IMR-90 (cell line): ENCODE measurements at regions not wholly inside any gene's neighbourhood (a gene's known extent, or its start where the extent isn't known, plus 50 kb on each side); places are given as distances from the start of the nearest gene placed in this dataset.

Experiments used
- ATAC-seq: fragments of 200-7000 bp; cut with Tn5 transposase; 2 replicates; pipeline ENCODE4 v1.9.1; 2020; ENCODE audit warnings: low read depth, mild to moderate bottlenecking, moderate library complexity
- BruUV-seq: library from RNA; stranded (reverse); fragments of 400-500 nt; replicated peaks from 2 replicates; lab custom pipeline; 2021; lab: Mats Ljungman, UMichigan
- CTCF ChIA-PET: fragments of 300-600 bp; formaldehyde crosslinking; extraction: SDS; loops from one replicate; lab custom pipeline; 2021; ENCODE audit warnings: antibody characterized with exemption; lab: Yijun Ruan, JAX
- POLR2A ChIA-PET: fragments of 300-600 bp; sonication (Branson Sonifier 250); formaldehyde crosslinking; loops from one replicate; lab custom pipeline; 2022; ENCODE audit warnings: antibody characterized with exemption; ENCODE audit not compliant: unreplicated experiment; lab: Charles Lee
- DNase-seq: peaks from one replicate; pipeline ENCODE4 v3.0.0; 2013
- H2AFZ ChIP-seq: replicated peaks from 2 replicates; pipeline ENCODE3; 2013; ENCODE audit warnings: low read length, mild to moderate bottlenecking; ENCODE audit not compliant: poor library complexity
- H2AK5ac ChIP-seq: 2 replicates; pipeline ENCODE4 v1.6.1; 2013; ENCODE audit warnings: low read depth, low read length, inconsistent platforms
- H2AK9ac ChIP-seq: replicated peaks from 2 replicates; pipeline ENCODE3; 2013; ENCODE audit warnings: mild to moderate bottlenecking, low read depth, low read length, moderate library complexity; ENCODE audit not compliant: poor library complexity
- H2BK120ac ChIP-seq: 2 replicates; pipeline ENCODE4 v1.6.1; 2013; ENCODE audit warnings: low read depth, low read length, inconsistent platforms
- H2BK15ac ChIP-seq: 3 replicates; pipeline ENCODE4 v1.6.1; 2013; ENCODE audit warnings: low read depth, low read length, inconsistent platforms
- H2BK20ac ChIP-seq: 2 replicates; pipeline ENCODE4 v1.6.1; 2013; ENCODE audit warnings: low read depth, mild to moderate bottlenecking, inconsistent platforms, low read length, moderate library complexity
- H2BK5ac ChIP-seq: 2 replicates; pipeline ENCODE4 v1.6.1; 2013; ENCODE audit warnings: mild to moderate bottlenecking, low read depth, low read length, inconsistent platforms; ENCODE audit not compliant: poor library complexity, severe bottlenecking
- H3K14ac ChIP-seq: replicated peaks from 2 replicates; pipeline ENCODE4 v1.6.1; 2013; ENCODE audit warnings: low read depth, low read length, inconsistent platforms
- H3K18ac ChIP-seq: 2 replicates; pipeline ENCODE4 v1.6.1; 2013; ENCODE audit warnings: low read depth, low read length, control low read depth
- H3K23ac ChIP-seq: 2 replicates; pipeline ENCODE4 v1.6.1; 2013; ENCODE audit warnings: low read depth, low read length, inconsistent platforms
- H3K27ac ChIP-seq: 2 replicates; pipeline ENCODE4 v1.5.1; 2013; ENCODE audit warnings: mild to moderate bottlenecking, control low read depth, low read length; ENCODE audit not compliant: insufficient read depth
- H3K27me3 ChIP-seq: 2 replicates; pipeline ENCODE4 v1.6.1; 2013; ENCODE audit warnings: low read length; ENCODE audit not compliant: control insufficient read depth, insufficient read depth
- H3K36me3 ChIP-seq: 2 replicates; pipeline ENCODE4 v1.6.1; 2013; ENCODE audit warnings: low read length, mixed read lengths; ENCODE audit not compliant: control insufficient read depth, insufficient read depth
- H3K4ac ChIP-seq: 2 replicates; pipeline ENCODE4 v1.6.1; 2013; ENCODE audit warnings: low read depth, low read length, inconsistent platforms
- H3K4me1 ChIP-seq: 2 replicates; pipeline ENCODE4 v1.6.1; 2013; ENCODE audit warnings: low read length, mixed read lengths; ENCODE audit not compliant: control insufficient read depth, insufficient read depth
- H3K4me2 ChIP-seq: 2 replicates; pipeline ENCODE4 v1.6.1; 2013; ENCODE audit warnings: low read depth, mild to moderate bottlenecking, control low read depth, low read length, moderate library complexity
- H3K4me3 ChIP-seq: 2 replicates; pipeline ENCODE4 v1.5.1; 2013; ENCODE audit warnings: low read depth, mild to moderate bottlenecking, control low read depth, low read length, moderate library complexity; ENCODE audit not compliant: insufficient read depth
- H3K56ac ChIP-seq: 2 replicates; pipeline ENCODE4 v1.6.1; 2013; ENCODE audit warnings: low read length, inconsistent platforms; ENCODE audit not compliant: insufficient read depth; ENCODE audit errors: extremely low read depth
- H3K79me1 ChIP-seq, 2 experiments: 2 replicates each; pipeline ENCODE4 v1.6.1; 2013; ENCODE audit warnings: low read length in 2 of 2, inconsistent platforms in 1 of 2, low read depth in 1 of 2
- H3K9ac ChIP-seq: 2 replicates; pipeline ENCODE4 v1.6.1; 2013; ENCODE audit warnings: low read depth, low read length, control low read depth
- H3K9me1 ChIP-seq: 2 replicates; pipeline ENCODE4 v1.6.1; 2013; ENCODE audit warnings: low read length, inconsistent platforms; ENCODE audit not compliant: insufficient read depth
- H3K9me3 ChIP-seq: 2 replicates; pipeline ENCODE4 v1.6.1; 2013; ENCODE audit warnings: low read length; ENCODE audit not compliant: control insufficient read depth, insufficient read depth
- H4K20me1 ChIP-seq: 2 replicates; pipeline ENCODE4 v1.6.1; 2013; ENCODE audit warnings: low read length, inconsistent platforms; ENCODE audit not compliant: insufficient read depth
- H4K5ac ChIP-seq: 2 replicates; pipeline ENCODE4 v1.6.1; 2013; ENCODE audit warnings: mild to moderate bottlenecking, low read depth, low read length, control low read depth
- H4K8ac ChIP-seq, 2 experiments: 2 replicates each; pipeline ENCODE4 v1.6.1; 2013; ENCODE audit warnings: low read depth in 2 of 2, low read length in 2 of 2, control low read depth in 1 of 2, inconsistent platforms in 1 of 2
- H4K91ac ChIP-seq: 2 replicates; pipeline ENCODE4 v1.6.1; 2013; ENCODE audit warnings: low read depth, low read length, inconsistent platforms; ENCODE audit not compliant: insufficient read depth
- BHLHE40 ChIP-seq: fragments of 150-350 bp; IDR thresholded peaks from 2 replicates; pipeline ENCODE4 v1.6.1; 2016; ENCODE audit warnings: mild to moderate bottlenecking, low read depth, low read length
- CHD1 ChIP-seq: IDR thresholded peaks from 2 replicates; pipeline ENCODE4 v1.6.1; 2012; ENCODE audit warnings: low read depth, low read length, improper control_type of control experiment
- FOS ChIP-seq: fragments of 150-350 bp; IDR thresholded peaks from 2 replicates; pipeline ENCODE4 v1.6.1; 2016; ENCODE audit warnings: low read depth, low read length
- MAFK ChIP-seq: IDR thresholded peaks from 2 replicates; pipeline ENCODE4 v1.6.1; 2012; ENCODE audit warnings: low read depth, low read length, improper control_type of control experiment
- MAZ ChIP-seq: IDR thresholded peaks from 2 replicates; pipeline ENCODE4 v1.6.1; 2012; ENCODE audit warnings: low read depth, mild to moderate bottlenecking, low read length, improper control_type of control experiment, moderate library complexity, borderline replicate concordance
- NFE2L2 ChIP-seq: fragments of 150-350 bp; IDR thresholded peaks from 2 replicates; pipeline ENCODE4 v1.6.1; 2016; ENCODE audit warnings: low read depth, mild to moderate bottlenecking, low read length
- POLR2A ChIP-seq: IDR thresholded peaks from 2 replicates; pipeline ENCODE4 v1.6.1; 2012; ENCODE audit warnings: mild to moderate bottlenecking, low read depth, low read length
- RAD21 ChIP-seq: IDR thresholded peaks from 2 replicates; pipeline ENCODE4 v1.6.1; 2012; ENCODE audit warnings: low read length, improper control_type of control experiment
- RCOR1 ChIP-seq: IDR thresholded peaks from 2 replicates; pipeline ENCODE4 v1.6.1; 2012; ENCODE audit warnings: mild to moderate bottlenecking, low read length, improper control_type of control experiment; ENCODE audit not compliant: insufficient replicate concordance
- RFX5 ChIP-seq: IDR thresholded peaks from 2 replicates; pipeline ENCODE4 v1.8.0; 2012; ENCODE audit warnings: low read depth, mild to moderate bottlenecking, low read length, moderate library complexity
- SMC3 ChIP-seq: fragments of 150-350 bp; IDR thresholded peaks from 2 replicates; pipeline ENCODE4 v1.6.1; 2016; ENCODE audit warnings: low read depth, mild to moderate bottlenecking, antibody characterized with exemption, low read length, moderate library complexity
- WGBS, 2 experiments: methylation state at CpG; one replicate each; pipeline versions ENCODE4 v1.1.5 to v1.1.7; 2013; ENCODE audit warnings: missing lambda C conversion rate in 2 of 2; ENCODE audit not compliant: insufficient read length in 1 of 2; ENCODE audit errors: extremely low coverage in 2 of 2; 5-methylcytosine and 5-hydroxymethylcytosine counted together
- dilution Hi-C: fragments of 300-500 bp; cut with HindIII; formaldehyde crosslinking; loops from one replicate; pipeline ENCODE4 v1.14.3; 2018; ENCODE audit warnings: low sequenced_read_pairs; ENCODE audit not compliant: unreplicated experiment
- in situ Hi-C: fragments of 300-500 bp; cut with MboI; formaldehyde crosslinking; loops from 3 replicates; pipeline ENCODE4 v1.14.3; 2019; ENCODE audit warnings: low sequenced_read_pairs, inconsistent platforms, mixed read lengths
- intact Hi-C: fragments of 100-400 bp; cut with micrococcal nuclease; formaldehyde crosslinking; loops from 2 replicates; pipeline ENCODE4 v1.10.0; 2022
- TF ChIP-seq, protein P1 (sequence below): fragments of 150-350 bp; IDR thresholded peaks from 2 replicates; pipeline ENCODE4 v1.6.1; 2017; ENCODE audit warnings: mild to moderate bottlenecking, antibody characterized with exemption, low read length, low read depth
- TF ChIP-seq, protein P2 (sequence below): conservative IDR thresholded peaks from 2 replicates; pipeline ENCODE4 v1.5.1; 2012; ENCODE audit warnings: mild to moderate bottlenecking, low read depth, low read length, improper control_type of control experiment

DNA sequence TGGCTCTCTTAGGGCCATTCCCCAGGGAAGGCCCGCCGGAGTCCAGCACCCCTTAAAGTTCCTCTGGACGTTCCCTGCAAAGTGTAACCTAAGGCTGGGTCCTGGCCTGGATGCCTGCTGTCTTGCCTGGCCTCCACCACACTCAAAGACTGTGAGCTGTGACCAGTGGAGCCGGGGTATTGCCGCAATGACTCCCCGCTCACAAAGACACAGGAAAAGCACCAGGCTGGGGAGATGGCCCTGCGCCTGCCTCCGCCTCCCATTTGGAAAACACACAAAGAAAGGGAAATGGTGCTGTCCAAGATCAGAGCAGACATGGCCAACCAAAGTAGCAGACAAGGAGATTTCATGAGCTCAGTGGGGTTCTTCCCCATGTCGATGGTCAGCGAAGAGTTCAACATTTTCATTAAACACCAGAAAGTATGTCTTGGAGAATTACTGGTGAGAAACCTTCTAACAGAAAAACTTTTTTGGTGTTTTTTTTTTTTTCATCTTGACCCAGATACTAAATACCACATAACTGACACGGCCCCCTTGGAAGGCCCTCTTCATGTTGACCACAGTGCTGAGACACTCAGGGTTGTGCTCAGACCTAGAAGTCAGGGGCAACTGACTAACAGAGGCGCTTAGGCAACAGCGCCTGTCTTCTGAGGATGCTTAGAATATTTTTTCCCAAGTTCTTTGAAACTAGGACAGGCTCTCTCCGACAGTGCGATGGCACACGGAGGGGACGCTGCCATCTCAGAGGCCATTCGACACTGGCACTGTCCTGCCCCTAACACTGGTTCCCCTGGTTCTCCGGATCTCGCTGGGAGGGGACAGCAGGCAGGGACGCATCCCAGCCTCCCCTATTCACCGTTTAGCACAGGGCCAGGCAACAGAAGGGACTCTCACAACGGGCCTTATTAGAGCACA lies 226.4 kb upstream of the ID2 start:
- Histone ChIP-seq H3K4me2 (no peak overlapping the region), H4K5ac (no peak overlapping the region), H2AK9ac (no peak overlapping the region), H4K8ac (no peak overlapping the region), H4K91ac (no peak overlapping the region), H3K36me3 (no peaks in the 10 kb centered on the region), H3K14ac (no peak overlapping the region), H3K9me1 (no peaks in the 10 kb centered on the region), H3K23ac (no peak overlapping the region), H2BK15ac (no peak overlapping the region), H2BK5ac (no peak overlapping the region), H2AFZ (no peak overlapping the region), H3K4me3 (no peak overlapping the region), H3K9ac (no peak overlapping the region), H3K9me3 (no peaks in the 10 kb centered on the region), H2BK120ac (no peak overlapping the region), H3K27me3 (peaks cover 13% of the 10 kb centered on the region), H3K56ac (no peak overlapping the region), H3K27ac (no peak overlapping the region), H3K4ac (no peak overlapping the region), H3K18ac (no peak overlapping the region), H4K20me1 (no peaks in the 10 kb centered on the region), H3K79me1 (no peaks in the 10 kb centered on the region), H2AK5ac (no peak overlapping the region), H2BK20ac (no peak overlapping the region), H3K4me1 (no peaks in the 10 kb centered on the region)
- dilution Hi-C loops, result no loop called here
- in situ Hi-C loops, result no loop called here
- DNase-seq (no peak), ATAC-seq (no peak)
- ChIA-PET POLR2A (no interaction called here), CTCF (interaction anchor here (0.6 kb wide), 2 partner anchors 102 to 647 kb away, joined by 8 read pairs; no protein-coding TSS in a partner anchor)
- TF ChIP-seq MAZ (no peak), SMC3 (no peak), FOS (no peak), RCOR1 (no peak), BHLHE40 (no peak), NFE2L2 (no peak), MAFK (no peak), RAD21 (no peak), RFX5 (no peak), POLR2A (no peak), CHD1 (no peak)
- TF ChIP-seq, protein P1, sequence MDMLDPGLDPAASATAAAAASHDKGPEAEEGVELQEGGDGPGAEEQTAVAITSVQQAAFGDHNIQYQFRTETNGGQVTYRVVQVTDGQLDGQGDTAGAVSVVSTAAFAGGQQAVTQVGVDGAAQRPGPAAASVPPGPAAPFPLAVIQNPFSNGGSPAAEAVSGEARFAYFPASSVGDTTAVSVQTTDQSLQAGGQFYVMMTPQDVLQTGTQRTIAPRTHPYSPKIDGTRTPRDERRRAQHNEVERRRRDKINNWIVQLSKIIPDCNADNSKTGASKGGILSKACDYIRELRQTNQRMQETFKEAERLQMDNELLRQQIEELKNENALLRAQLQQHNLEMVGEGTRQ, result no peak
- TF ChIP-seq, protein P2, sequence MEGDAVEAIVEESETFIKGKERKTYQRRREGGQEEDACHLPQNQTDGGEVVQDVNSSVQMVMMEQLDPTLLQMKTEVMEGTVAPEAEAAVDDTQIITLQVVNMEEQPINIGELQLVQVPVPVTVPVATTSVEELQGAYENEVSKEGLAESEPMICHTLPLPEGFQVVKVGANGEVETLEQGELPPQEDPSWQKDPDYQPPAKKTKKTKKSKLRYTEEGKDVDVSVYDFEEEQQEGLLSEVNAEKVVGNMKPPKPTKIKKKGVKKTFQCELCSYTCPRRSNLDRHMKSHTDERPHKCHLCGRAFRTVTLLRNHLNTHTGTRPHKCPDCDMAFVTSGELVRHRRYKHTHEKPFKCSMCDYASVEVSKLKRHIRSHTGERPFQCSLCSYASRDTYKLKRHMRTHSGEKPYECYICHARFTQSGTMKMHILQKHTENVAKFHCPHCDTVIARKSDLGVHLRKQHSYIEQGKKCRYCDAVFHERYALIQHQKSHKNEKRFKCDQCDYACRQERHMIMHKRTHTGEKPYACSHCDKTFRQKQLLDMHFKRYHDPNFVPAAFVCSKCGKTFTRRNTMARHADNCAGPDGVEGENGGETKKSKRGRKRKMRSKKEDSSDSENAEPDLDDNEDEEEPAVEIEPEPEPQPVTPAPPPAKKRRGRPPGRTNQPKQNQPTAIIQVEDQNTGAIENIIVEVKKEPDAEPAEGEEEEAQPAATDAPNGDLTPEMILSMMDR, result no peak
- intact Hi-C loops, result no loop called here
- no TSS peak for BruUV-seq
- WGBS, 2 experiments, result 100% methylated on average over 12 of the region's 23 CpGs; no CpG with 5 or more reads in 1 of the 2 experiments
